ENCODE measurements at regions not wholly inside any gene's neighbourhood (a gene's known extent, or its start where the extent isn't known, plus 50 kb on each side); places are given as distances from the start of the nearest gene placed in this dataset.

GRCh38 chr13:85709721-85710120 is 89.5 kb downstream of the SLITRK6 start:
- intact Hi-C loops (cut with DNase I), result no loop called here
- no peak overlapping the region for H3K4me3 ChIP-seq
- H3K27me3 ChIP-seq (ENCODE audit: low read depth), result no peaks in the 10 kb centered on the region
- no peak for ATAC-seq
- DNase-seq, result no peak
- no peak for TF ChIP-seq CTCF (IDR thresholded peaks at IDR 0.05)
- H3K36me3 ChIP-seq, result no peaks in the 10 kb centered on the region
- no peaks in the 10 kb centered on the region for H3K9me3 ChIP-seq
- H3K4me1 ChIP-seq, result no peaks in the 10 kb centered on the region
- H3K27ac ChIP-seq, result no peak overlapping the region

- H3K27ac ChIP-seq, result no peak overlapping the region
- intact Hi-C loops (cut with DNase I), result no loop called here
- no peak overlapping the region for H3K4me3 ChIP-seq
- H3K27me3 ChIP-seq (ENCODE audit: low read depth), result no peaks in the 10 kb centered on the region
- H3K36me3 ChIP-seq, result no peaks in the 10 kb centered on the region
- no peaks in the 10 kb centered on the region for H3K9me3 ChIP-seq
- TF ChIP-seq CTCF (IDR thresholded peaks at IDR 0.05), result no peak
- ATAC-seq (no peak), DNase-seq (no peak)
- H3K4me1 ChIP-seq, result no peaks in the 10 kb centered on the region
Measured at GRCh38 chr13:85709072-85709471, 90.1 kb downstream of the SLITRK6 start.

GRCh38 chr13:85700906-85701305 is 98.3 kb downstream of the SLITRK6 start:
- no peak for DNase-seq
- Histone ChIP-seq H3K4me1 (no peaks in the 10 kb centered on the region), H3K4me3 (no peak overlapping the region), H3K27me3 (ENCODE audit: low read depth) (no peaks in the 10 kb centered on the region), H3K36me3 (no peaks in the 10 kb centered on the region), H3K27ac (no peak overlapping the region), H3K9me3 (peaks cover 2% of the 10 kb centered on the region)
- intact Hi-C loops (cut with DNase I), result no loop called here
- TF ChIP-seq CTCF (IDR thresholded peaks at IDR 0.05), result no peak
- ATAC-seq, result no peak

GRCh38 chr13:85698256-85698655 is 101.0 kb downstream of the SLITRK6 start:
- no peak for ATAC-seq
- intact Hi-C loops (cut with DNase I), result no loop called here
- H3K36me3 ChIP-seq, result no peaks in the 10 kb centered on the region
- DNase-seq, result no peak
- no peaks in the 10 kb centered on the region for H3K27me3 ChIP-seq (ENCODE audit: low read depth)
- H3K9me3 ChIP-seq, result peaks cover 2% of the 10 kb centered on the region
- H3K4me1 ChIP-seq, result no peaks in the 10 kb centered on the region
- no peak overlapping the region for H3K4me3 ChIP-seq
- no peak overlapping the region for H3K27ac ChIP-seq
- no peak for TF ChIP-seq CTCF (IDR thresholded peaks at IDR 0.05)

GRCh38 chr13:85694992-85695391 is 104.2 kb downstream of the SLITRK6 start:
- no peaks in the 10 kb centered on the region for H3K27me3 ChIP-seq (ENCODE audit: low read depth)
- H3K9me3 ChIP-seq, result peaks cover 2% of the 10 kb centered on the region
- H3K4me1 ChIP-seq, result no peaks in the 10 kb centered on the region
- no peak for ATAC-seq
- no peak for TF ChIP-seq CTCF (IDR thresholded peaks at IDR 0.05)
- H3K36me3 ChIP-seq, result no peaks in the 10 kb centered on the region
- H3K4me3 ChIP-seq, result no peak overlapping the region
- H3K27ac ChIP-seq, result no peak overlapping the region
- intact Hi-C loops (cut with DNase I), result no loop called here
- no peak for DNase-seq
